GM21526 (cell line): ENCODE measurements at regions not wholly inside any gene's neighbourhood (a gene's known extent, or its start where the extent isn't known, plus 50 kb on each side); places are given as distances from the start of the nearest gene placed in this dataset.
A peak's percentile ranks its signal among the peaks of the same experiment; 100 is the strongest.

Experiments used
- ATAC-seq: cut with Tn5 transposase; IDR thresholded peaks from one replicate; pipeline ENCODE4 v1.9.1; 2021; ENCODE audit warnings: moderate library complexity; ENCODE audit not compliant: unreplicated experiment, low FRiP score

DNA sequence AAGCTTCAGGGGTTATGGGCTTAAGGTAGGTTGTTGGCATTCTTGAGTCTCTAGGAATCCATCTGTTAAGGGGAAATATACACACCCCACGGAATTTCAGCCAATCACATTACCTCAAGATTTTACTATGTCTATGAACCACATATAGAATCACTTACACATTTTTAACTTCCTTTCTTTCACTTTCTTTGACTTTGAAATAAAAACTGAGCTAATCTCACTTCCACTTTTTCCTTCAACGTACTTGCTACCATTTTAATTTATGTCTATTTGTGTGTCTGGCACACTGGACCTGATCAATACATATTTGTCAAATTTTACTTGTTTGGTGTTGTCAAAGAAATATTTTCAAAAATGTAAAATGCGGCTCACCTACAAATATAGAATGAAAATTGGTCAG is 545.4 kb upstream of the JAG1 start:
- ATAC-seq, result peak; percentile 76

DNA sequence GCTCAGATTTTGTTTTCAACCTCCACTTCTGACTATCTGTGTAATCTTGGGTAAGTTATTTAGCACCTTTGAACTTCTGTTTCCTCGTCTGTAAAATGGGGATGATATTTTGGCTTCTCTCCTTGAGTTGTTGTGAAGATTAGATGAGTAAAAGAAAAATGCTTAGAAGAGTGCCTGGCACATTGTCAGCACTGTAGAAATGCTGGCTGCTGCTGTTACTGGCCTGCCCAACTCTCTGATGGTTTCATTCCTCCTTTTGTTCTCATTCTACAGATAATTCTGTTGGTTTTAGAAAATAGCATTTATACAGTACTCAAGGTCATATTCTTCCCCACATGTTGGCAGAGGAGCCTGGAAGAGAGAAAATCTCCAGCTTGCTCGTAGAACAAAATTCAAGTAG is 547.2 kb upstream of the JAG1 start:
- no peak for ATAC-seq

DNA sequence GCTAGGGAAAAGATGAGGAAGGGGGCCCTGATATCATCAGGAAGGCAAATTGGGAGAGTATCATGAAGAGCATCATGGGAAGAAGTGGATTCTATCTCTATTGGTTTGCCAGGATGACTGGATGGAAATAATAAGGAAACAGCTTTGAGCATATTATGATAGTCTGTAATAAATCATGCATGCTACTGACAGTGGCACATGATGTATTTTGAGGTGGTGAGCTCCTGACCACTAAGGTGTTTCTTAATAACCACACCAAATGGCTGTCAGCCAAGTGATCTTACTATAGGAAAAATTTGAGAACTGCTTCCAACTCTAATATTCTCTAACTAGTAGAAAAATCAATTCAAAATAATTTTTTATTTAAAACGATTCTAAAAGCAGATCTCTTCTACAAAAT is 548.4 kb upstream of the JAG1 start:
- no peak for ATAC-seq

- ATAC-seq, result no peak
Measured at GRCh38 chr20:11227602-11228001, 553.8 kb upstream of the JAG1 start.

DNA sequence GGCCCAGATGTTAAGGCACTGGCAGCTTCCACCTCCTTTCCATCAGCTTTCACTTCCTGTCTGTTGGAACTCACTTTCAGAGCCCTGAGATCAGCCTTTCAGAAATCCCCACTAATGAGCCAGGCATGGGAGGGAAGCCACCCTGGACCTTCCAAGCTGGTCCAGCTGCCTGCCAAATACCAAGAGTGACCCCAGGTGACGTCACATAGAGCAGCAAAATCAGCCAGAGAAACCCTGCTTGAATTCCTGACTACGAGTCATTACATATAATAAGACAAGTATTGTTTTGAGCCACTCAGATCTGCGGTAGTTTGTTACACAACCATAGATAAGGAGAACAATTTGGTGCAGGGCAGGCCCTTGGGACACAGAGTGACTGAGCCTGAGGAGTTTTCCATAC is 556.0 kb upstream of the JAG1 start:
- ATAC-seq, result no peak

- no peak for ATAC-seq
Measured at GRCh38 chr20:11230999-11231398, 557.2 kb upstream of the JAG1 start.

DNA sequence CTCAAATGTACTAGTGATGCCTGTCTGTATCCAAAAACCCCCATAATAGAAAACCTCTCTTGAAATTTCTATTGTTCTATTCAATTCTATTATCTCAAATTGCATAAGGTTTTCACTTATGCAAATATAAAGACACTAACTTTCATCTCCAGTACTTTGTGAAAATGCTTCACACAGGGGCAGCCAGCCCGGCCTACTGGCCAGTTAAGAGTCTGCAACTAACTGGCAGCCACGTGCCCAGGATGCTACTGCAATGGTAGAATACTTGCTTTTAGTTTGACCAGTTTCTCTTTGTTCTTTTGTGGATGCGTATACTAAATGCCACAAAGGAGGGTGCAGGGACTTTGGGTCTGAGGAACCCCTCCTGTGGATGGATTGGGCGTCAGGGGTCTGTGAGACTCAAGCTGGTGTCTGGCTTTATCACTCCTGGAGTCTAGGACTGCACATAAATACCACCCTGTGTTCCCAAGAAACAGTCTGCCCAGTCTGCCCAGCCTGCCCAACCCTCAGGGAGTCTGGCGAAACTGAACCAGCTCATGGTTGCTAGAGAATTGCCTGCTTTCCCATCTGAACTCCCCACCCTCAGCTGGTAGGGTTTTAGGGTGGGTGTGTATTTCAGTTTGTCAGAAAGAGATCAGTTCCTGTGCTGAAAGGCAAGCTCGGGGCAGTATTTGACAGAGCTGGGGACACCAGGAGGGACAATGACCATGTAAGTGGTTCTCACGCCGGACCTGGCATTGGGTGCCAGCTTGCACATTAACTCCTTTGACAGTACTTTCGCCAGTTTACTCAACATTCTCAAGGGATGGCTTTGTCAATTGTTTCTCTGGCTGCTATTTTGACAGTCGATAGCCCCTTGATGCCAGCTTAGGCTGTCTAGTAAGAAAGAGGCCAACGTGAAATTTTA is 558.2 kb upstream of the JAG1 start:
- no peak for ATAC-seq

DNA sequence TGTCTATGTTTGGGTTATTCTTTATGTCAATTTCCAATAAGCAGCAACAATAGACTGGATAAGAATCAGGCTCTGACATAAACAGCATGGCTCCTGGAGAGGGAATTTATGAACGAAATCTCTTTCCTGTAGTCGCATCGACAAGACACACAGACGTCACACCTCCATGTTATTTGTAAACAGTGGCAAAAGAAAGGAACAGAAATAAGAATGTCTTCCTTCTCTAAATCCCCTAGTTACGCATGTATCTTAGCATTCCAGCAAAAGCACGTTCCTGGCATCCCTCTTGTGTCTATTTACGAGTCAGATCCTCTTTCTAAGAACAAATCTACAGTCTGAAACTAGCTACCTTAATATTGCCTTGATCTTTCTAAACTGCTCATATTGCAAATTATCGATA is 559.1 kb upstream of the JAG1 start:
- ATAC-seq, result no peak

DNA sequence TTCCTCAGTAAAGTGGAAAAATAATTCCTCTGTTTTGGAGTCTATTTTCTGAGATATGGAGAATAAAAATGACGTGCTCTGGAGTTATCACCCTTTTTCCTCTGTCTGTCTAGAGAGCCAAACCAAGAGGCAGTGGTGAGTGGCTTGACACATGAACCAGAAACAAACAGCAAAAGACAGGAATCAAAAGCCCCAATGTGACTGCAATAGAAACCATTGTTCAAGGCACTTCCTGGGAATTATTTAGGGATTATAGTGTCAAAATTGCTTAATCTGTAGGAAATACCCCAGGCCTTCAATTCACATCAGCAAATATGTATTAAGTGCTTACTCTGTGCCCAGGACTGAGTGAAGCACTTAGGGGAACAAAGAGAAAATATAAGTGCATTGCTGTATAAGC is 560.4 kb upstream of the JAG1 start:
- no peak for ATAC-seq

DNA sequence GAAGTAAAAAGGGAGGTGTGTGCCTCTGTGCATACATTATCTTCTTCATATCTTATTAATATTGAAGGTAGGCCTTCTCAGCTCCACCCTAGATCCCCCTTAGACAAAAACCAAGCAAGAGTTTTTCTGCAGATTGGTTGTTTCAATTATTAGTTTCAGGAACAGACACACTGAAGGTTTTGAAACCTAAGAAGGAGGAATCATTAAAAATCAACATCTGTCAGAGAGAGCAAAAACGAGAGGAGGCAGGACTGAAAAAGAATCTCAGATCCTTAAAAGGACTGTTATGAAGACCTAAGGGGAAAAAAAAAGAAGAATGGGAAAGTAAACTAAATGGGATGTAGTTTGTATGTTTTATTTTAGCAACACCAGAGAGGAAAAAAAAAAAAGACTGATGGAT is 560.8 kb upstream of the JAG1 start:
- peak; percentile 58 for ATAC-seq

DNA sequence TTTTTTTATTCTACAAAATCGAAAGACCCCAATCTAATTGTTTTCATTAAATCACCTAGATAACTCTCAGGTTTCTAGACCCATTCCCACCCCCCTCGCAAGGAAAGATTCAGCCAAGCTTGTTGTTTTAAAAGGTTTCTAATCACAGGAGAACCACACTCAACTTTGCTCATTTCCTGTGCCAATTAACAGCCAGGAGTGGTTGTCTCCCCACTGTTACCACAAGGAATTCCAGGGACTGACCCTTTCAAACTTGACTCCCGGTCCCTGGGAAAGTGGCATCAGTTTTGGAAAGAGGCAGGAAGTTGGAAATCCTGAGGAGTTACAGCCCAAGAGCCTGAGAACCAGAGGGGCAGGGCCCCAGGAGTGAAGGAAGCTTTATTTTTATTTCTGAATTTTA is 561.3 kb upstream of the JAG1 start:
- no peak for ATAC-seq

DNA sequence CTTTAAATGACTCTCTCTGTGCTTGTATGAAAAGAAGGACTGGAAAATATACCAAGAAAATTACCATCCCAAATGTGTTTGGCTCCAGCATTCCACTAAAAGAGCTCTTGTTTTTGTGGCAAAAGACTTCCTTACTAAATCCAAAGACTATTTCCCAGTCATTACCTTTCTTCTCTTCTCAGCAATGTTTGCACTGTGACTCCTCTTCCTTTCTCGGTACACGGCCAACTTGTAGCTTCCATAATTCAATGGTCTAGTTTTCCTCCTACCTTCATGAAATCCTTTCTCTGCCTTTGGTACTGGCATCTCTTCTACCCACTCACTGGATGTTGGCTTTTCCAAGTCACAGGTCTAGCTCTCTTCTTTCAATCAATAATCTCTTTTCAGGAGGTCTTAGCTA is 568.5 kb upstream of the JAG1 start:
- ATAC-seq, result no peak

DNA sequence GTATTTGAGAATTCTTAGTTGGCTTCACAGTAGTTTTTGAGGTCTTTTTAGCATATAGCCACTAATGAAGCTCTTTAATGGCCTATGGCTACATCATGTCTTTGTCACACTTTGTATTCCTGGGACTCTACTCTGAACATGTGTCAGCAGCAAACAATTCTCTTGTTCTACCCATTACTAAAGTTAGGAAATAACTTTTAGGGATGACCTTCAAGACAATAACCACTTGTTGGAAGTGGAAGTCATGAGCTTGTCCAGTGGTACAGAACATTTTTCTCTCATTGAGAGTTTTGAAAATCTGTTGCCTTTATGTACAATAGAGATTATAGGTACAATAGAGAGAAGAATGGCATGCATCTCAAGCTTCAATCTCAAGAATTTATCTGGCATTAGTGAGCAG is 571.6 kb upstream of the JAG1 start:
- no peak for ATAC-seq

DNA sequence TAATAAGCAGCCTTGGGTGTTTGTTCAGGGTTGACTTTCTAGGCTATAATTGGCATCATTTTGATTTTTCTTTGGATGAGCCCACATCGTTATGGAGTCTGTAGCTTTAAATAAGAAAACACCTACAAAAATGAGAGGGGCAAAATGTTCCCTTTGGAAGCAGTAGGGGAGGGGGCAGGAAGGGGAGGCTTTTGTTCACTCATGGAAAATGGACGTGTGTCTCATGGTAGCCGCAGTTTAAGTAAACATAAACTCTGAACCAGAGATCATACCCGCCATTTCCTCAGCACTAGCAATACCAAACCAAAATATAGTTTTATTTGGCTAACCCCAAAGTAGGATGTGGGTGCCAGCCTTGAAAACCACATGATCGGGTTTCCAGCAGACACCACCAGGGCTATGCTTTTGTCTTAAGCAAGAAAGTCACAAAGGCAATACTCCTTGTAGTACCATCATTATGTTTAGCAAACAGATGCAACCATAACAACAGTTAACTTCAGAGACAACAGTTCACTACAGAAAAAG is 572.5 kb upstream of the JAG1 start:
- no peak for ATAC-seq

DNA sequence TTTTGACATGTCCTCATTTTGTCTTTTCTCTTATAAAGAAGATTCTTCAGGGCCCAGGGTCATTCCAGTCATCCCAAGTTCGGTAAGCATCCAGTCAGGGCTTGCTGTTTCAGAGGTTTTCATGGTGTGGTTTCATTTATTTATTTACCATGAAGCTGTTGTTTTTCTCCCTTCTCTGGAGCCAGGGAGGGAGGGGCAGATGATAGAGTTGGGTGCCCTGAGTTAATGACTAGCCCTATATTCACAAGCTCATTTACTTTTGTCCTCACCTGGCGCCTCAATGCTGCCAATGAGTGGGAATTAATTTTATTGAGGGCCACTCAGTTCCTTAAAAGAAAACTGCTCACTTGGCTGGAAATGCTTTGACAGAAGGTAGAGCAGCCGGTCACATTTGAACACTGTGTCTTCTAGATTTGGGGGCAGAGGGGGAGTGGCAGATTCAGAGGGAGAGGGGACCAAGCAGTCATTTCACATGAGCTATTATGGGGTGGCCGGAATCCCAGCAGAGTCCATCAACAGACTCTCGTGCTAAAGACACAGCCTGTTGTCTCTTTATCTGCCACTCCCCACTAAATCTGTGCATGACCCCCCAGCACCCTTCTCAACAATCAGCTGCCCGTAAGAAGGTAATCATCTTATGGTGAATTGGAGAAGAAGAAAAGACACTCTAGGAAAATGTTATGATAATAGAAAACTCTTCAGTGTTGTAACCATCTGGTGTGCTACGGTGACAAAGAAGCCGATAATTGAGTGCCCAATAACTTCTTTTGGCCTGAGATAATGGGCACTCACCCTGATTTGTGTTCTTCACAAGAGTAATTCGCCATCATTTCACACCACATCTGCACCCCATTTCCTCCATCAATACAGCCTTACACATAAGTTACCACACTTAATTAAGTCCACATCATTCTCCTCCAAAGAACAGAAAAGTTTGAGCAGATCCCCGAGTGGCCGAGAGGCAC is 573.5 kb upstream of the JAG1 start:
- no peak for ATAC-seq

- no peak for ATAC-seq
Measured at GRCh38 chr20:11248011-11248409, 574.2 kb upstream of the JAG1 start.

GRCh38 chr20:11248687-11249638 is 575.2 kb upstream of the JAG1 start:
- ATAC-seq, result no peak

- no peak for ATAC-seq
Measured at GRCh38 chr20:11249683-11250082, 575.9 kb upstream of the JAG1 start.

- ATAC-seq, result no peak
Measured at GRCh38 chr20:11252447-11252846, 578.6 kb upstream of the JAG1 start.

- no peak for ATAC-seq
Measured at GRCh38 chr20:11255455-11255854, 581.7 kb upstream of the JAG1 start.
